Uterus (tissue), 2 donors: ENCODE measurements at regions not wholly inside any gene's neighbourhood (a gene's known extent, or its start where the extent isn't known, plus 50 kb on each side); places are given as distances from the start of the nearest gene placed in this dataset.
"Not testable (repeated sequence)": the region's sequence is repeated elsewhere in the genome, so short reads cannot be mapped to it uniquely, and the experiment has no call there.

Experiments used
- POLR2A ChIP-seq, 2 donors: fragments of 450-650 bp; IDR thresholded peaks; one replicate each; pipeline ENCODE4 v1.6.1; 2016; ENCODE audit warnings: antibody characterized with exemption in 2 of 2, mild to moderate bottlenecking in 1 of 2, moderate library complexity in 1 of 2
- TF ChIP-seq, protein P1 (sequence below), 4 experiments: fragments of 200-600 bp in 2 of 4; fragments of 450-650 bp in 2 of 4; sonication (generic) in 2 of 4; IDR thresholded peaks; one replicate each; pipeline ENCODE4 v1.5.1; 2016 to 2019; ENCODE audit warnings: antibody characterized with exemption in 4 of 4, mild to moderate bottlenecking in 2 of 4, moderate library complexity in 1 of 4

GRCh38 chr20:54725266-54725665 is 249.9 kb downstream of the DOK5 start:
- TF ChIP-seq, protein P1, sequence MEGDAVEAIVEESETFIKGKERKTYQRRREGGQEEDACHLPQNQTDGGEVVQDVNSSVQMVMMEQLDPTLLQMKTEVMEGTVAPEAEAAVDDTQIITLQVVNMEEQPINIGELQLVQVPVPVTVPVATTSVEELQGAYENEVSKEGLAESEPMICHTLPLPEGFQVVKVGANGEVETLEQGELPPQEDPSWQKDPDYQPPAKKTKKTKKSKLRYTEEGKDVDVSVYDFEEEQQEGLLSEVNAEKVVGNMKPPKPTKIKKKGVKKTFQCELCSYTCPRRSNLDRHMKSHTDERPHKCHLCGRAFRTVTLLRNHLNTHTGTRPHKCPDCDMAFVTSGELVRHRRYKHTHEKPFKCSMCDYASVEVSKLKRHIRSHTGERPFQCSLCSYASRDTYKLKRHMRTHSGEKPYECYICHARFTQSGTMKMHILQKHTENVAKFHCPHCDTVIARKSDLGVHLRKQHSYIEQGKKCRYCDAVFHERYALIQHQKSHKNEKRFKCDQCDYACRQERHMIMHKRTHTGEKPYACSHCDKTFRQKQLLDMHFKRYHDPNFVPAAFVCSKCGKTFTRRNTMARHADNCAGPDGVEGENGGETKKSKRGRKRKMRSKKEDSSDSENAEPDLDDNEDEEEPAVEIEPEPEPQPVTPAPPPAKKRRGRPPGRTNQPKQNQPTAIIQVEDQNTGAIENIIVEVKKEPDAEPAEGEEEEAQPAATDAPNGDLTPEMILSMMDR (IDR thresholded peaks at IDR 0.05), result not testable (repeated sequence)
- not testable (repeated sequence) for TF ChIP-seq POLR2A (IDR thresholded peaks at IDR 0.05)
